ENCODE measurements at regions not wholly inside any gene's neighbourhood (a gene's known extent, or its start where the extent isn't known, plus 50 kb on each side); places are given as distances from the start of the nearest gene placed in this dataset.

GRCh38 chr5:14977058-14977685 lies 105.6 kb upstream of the ANKH start:
- H3K27me3 Mint-ChIP-seq (ENCODE audit: unreplicated experiment), result no peaks in the 10 kb centered on the region
- no peak overlapping the region for H3K4me3 Mint-ChIP-seq (ENCODE audit: low read depth, unreplicated experiment)
- H3K27ac Mint-ChIP-seq (ENCODE audit: unreplicated experiment), result peak overlapping the region; percentile 50
- BruUV-seq (replicated peaks), result no TSS peak
- CTCF ChIA-PET, result interaction anchor here (0.5 to 1.2 kb wide), 5 partner anchors 16 to 107 kb away, joined by 3 to 10 read pairs (median 4); no protein-coding TSS in a partner anchor
- H3K4me1 Mint-ChIP-seq (ENCODE audit: low read depth, unreplicated experiment), result peaks cover 25% of the 10 kb centered on the region
- H3K36me3 Mint-ChIP-seq (ENCODE audit: insufficient read depth, unreplicated experiment), result no peaks in the 10 kb centered on the region
- no peak for TF ChIP-seq CTCF (IDR thresholded peaks at IDR 0.05; ENCODE audit: unreplicated experiment)
- intact Hi-C loops (cut with micrococcal nuclease; ENCODE audit: unreplicated experiment), result loop anchor here (2.0 kb wide), 1 partner anchor 26 kb away; no protein-coding TSS in a partner anchor
- H3K9me3 Mint-ChIP-seq (ENCODE audit: low read depth, unreplicated experiment), result peaks cover 16% of the 10 kb centered on the region
- peak; percentile 25 for DNase-seq

- CTCF ChIA-PET, result interaction anchor here (1.2 kb wide), 1 partner anchor 45 kb away, joined by 3 read pairs; no protein-coding TSS in a partner anchor
- H3K4me1 Mint-ChIP-seq (ENCODE audit: low read depth, unreplicated experiment), result peaks cover 25% of the 10 kb centered on the region
- peaks cover 14% of the 10 kb centered on the region for H3K9me3 Mint-ChIP-seq (ENCODE audit: low read depth, unreplicated experiment)
- H3K36me3 Mint-ChIP-seq (ENCODE audit: insufficient read depth, unreplicated experiment), result no peaks in the 10 kb centered on the region
- H3K4me3 Mint-ChIP-seq (ENCODE audit: low read depth, unreplicated experiment), result no peak overlapping the region
- H3K27me3 Mint-ChIP-seq (ENCODE audit: unreplicated experiment), result no peaks in the 10 kb centered on the region
- TF ChIP-seq CTCF (IDR thresholded peaks at IDR 0.05; ENCODE audit: unreplicated experiment), result no peak
- H3K27ac Mint-ChIP-seq (ENCODE audit: unreplicated experiment), result no peak overlapping the region
- no TSS peak for BruUV-seq (replicated peaks)
- intact Hi-C loops (cut with micrococcal nuclease; ENCODE audit: unreplicated experiment), result loop anchor here (2.0 kb wide), 1 partner anchor 26 kb away; no protein-coding TSS in a partner anchor
- no peak for DNase-seq
Observed at GRCh38 chr5:14976486-14976885, 104.9 kb upstream of the ANKH start.

- Mint-ChIP-seq H3K4me1 (ENCODE audit: low read depth, unreplicated experiment) (peaks cover 4% of the 10 kb centered on the region), H3K4me3 (ENCODE audit: low read depth, unreplicated experiment) (no peak overlapping the region), H3K36me3 (ENCODE audit: insufficient read depth, unreplicated experiment) (no peaks in the 10 kb centered on the region), H3K27me3 (ENCODE audit: unreplicated experiment) (no peaks in the 10 kb centered on the region), H3K27ac (ENCODE audit: unreplicated experiment) (no peak overlapping the region), H3K9me3 (ENCODE audit: low read depth, unreplicated experiment) (no peaks in the 10 kb centered on the region)
- BruUV-seq (replicated peaks), result no TSS peak
- TF ChIP-seq CTCF (IDR thresholded peaks at IDR 0.05; ENCODE audit: unreplicated experiment), result no peak
- CTCF ChIA-PET, result no interaction called here
- DNase-seq, result no peak
- intact Hi-C loops (cut with micrococcal nuclease; ENCODE audit: unreplicated experiment), result no loop called here
Observed at GRCh38 chr5:14971873-14972272, 100.3 kb upstream of the ANKH start.

- Mint-ChIP-seq H3K27me3 (ENCODE audit: unreplicated experiment) (no peaks in the 10 kb centered on the region), H3K36me3 (ENCODE audit: insufficient read depth, unreplicated experiment) (no peaks in the 10 kb centered on the region), H3K4me3 (ENCODE audit: low read depth, unreplicated experiment) (no peak overlapping the region), H3K4me1 (ENCODE audit: low read depth, unreplicated experiment) (no peaks in the 10 kb centered on the region), H3K27ac (ENCODE audit: unreplicated experiment) (no peak overlapping the region), H3K9me3 (ENCODE audit: low read depth, unreplicated experiment) (no peaks in the 10 kb centered on the region)
- CTCF ChIA-PET, result interaction anchor here (0.7 kb wide), 2 partner anchors 13 to 911 kb away, joined by 3 read pairs; no protein-coding TSS in a partner anchor
- no peak for DNase-seq
- intact Hi-C loops (cut with micrococcal nuclease; ENCODE audit: unreplicated experiment), result no loop called here
- no TSS peak for BruUV-seq (replicated peaks)
- no peak for TF ChIP-seq CTCF (IDR thresholded peaks at IDR 0.05; ENCODE audit: unreplicated experiment)
Observed at GRCh38 chr5:14968796-14969195, 97.2 kb upstream of the ANKH start.

All from Calu3 (cell line).